Large intestine (tissue), 3 donors: ENCODE measurements at regions not wholly inside any gene's neighbourhood (a gene's known extent, or its start where the extent isn't known, plus 50 kb on each side); places are given as distances from the start of the nearest gene placed in this dataset.

Experiments used
- DNase-seq, 2 donors: peaks; one replicate each; pipeline versions ENCODE4 v3.0.0 to v3.0.0-alpha.2; 2013
- H3K27ac ChIP-seq: one replicate; pipeline ENCODE4 v1.5.1; 2013; ENCODE audit warnings: low read length
- H3K27me3 ChIP-seq: 2 replicates; pipeline ENCODE4 v1.6.1; 2013; ENCODE audit warnings: low read length; ENCODE audit not compliant: control insufficient read depth, insufficient read depth
- H3K36me3 ChIP-seq: 2 replicates; pipeline ENCODE4 v1.6.1; 2013; ENCODE audit warnings: low read length; ENCODE audit not compliant: control insufficient read depth, insufficient read depth
- H3K4me1 ChIP-seq: one replicate; pipeline ENCODE4 v1.6.1; 2013; ENCODE audit warnings: low read length; ENCODE audit not compliant: control insufficient read depth, insufficient read depth
- H3K4me3 ChIP-seq: one replicate; pipeline ENCODE4 v1.5.1; 2013; ENCODE audit warnings: low read length
- H3K9me3 ChIP-seq: one replicate; pipeline ENCODE4 v1.6.1; 2013; ENCODE audit warnings: mild to moderate bottlenecking, low read depth, low read length, moderate library complexity; ENCODE audit not compliant: control insufficient read depth
- WGBS: methylation state at CpG from one replicate; pipeline ENCODE4 v1.1.5; 2013; ENCODE audit warnings: low lambda C conversion rate; ENCODE audit not compliant: insufficient coverage; 5-methylcytosine and 5-hydroxymethylcytosine counted together

- Histone ChIP-seq H3K27me3 (no peaks in the 10 kb centered on the region), H3K4me3 (no peak overlapping the region), H3K27ac (no peak overlapping the region), H3K4me1 (peaks cover 6% of the 10 kb centered on the region), H3K9me3 (no peaks in the 10 kb centered on the region), H3K36me3 (no peaks in the 10 kb centered on the region)
- no peak for DNase-seq
- no CpG with 5 or more reads among the region's 1 CpG for WGBS
These were observed 73.2 kb upstream of the DLG1 start for GRCh38 chr3:197371591-197372046.

GRCh38 chr3:197369545-197369944 is 71.1 kb upstream of the DLG1 start:
- Histone ChIP-seq H3K4me1 (peaks cover 6% of the 10 kb centered on the region), H3K27me3 (no peaks in the 10 kb centered on the region), H3K27ac (no peak overlapping the region), H3K36me3 (no peaks in the 10 kb centered on the region), H3K9me3 (no peaks in the 10 kb centered on the region), H3K4me3 (no peak overlapping the region)
- DNase-seq = no peak
- WGBS = no CpG with 5 or more reads among the region's 2 CpGs

GRCh38 chr3:197368821-197369220 is 70.4 kb upstream of the DLG1 start:
- Histone ChIP-seq H3K27ac (no peak overlapping the region), H3K27me3 (no peaks in the 10 kb centered on the region), H3K4me1 (peaks cover 6% of the 10 kb centered on the region), H3K4me3 (no peak overlapping the region), H3K36me3 (no peaks in the 10 kb centered on the region), H3K9me3 (no peaks in the 10 kb centered on the region)
- WGBS = no CpG with 5 or more reads among the region's 4 CpGs
- DNase-seq = no peak

GRCh38 chr3:197368330-197368729 is 69.9 kb upstream of the DLG1 start:
- Histone ChIP-seq H3K9me3 (no peaks in the 10 kb centered on the region), H3K36me3 (no peaks in the 10 kb centered on the region), H3K4me3 (no peak overlapping the region), H3K4me1 (peaks cover 6% of the 10 kb centered on the region), H3K27ac (no peak overlapping the region), H3K27me3 (no peaks in the 10 kb centered on the region)
- DNase-seq = no peak
- WGBS = 100% methylated on average over 1 of the region's 4 CpGs

GRCh38 chr3:197367081-197367780 is 68.8 kb upstream of the DLG1 start:
- H3K36me3 ChIP-seq = no peaks in the 10 kb centered on the region
- no peak overlapping the region for H3K4me3 ChIP-seq
- H3K27me3 ChIP-seq = no peaks in the 10 kb centered on the region
- DNase-seq = no peak
- WGBS = 80% methylated on average over 1 of the region's 13 CpGs
- no peaks in the 10 kb centered on the region for H3K9me3 ChIP-seq
- H3K4me1 ChIP-seq = peaks cover 2% of the 10 kb centered on the region
- H3K27ac ChIP-seq = no peak overlapping the region

GRCh38 chr3:197366301-197367044 is 68.1 kb upstream of the DLG1 start:
- Histone ChIP-seq H3K4me3 (no peak overlapping the region), H3K27ac (no peak overlapping the region), H3K9me3 (no peaks in the 10 kb centered on the region), H3K27me3 (no peaks in the 10 kb centered on the region), H3K4me1 (no peaks in the 10 kb centered on the region), H3K36me3 (no peaks in the 10 kb centered on the region)
- no peak for DNase-seq
- 100% methylated on average over 1 of the region's 13 CpGs for WGBS

- Histone ChIP-seq H3K27me3 (no peaks in the 10 kb centered on the region), H3K4me1 (no peaks in the 10 kb centered on the region), H3K9me3 (no peaks in the 10 kb centered on the region), H3K36me3 (no peaks in the 10 kb centered on the region), H3K27ac (no peak overlapping the region), H3K4me3 (no peak overlapping the region)
- WGBS = 73% methylated on average over 3 of the region's 4 CpGs
- no peak for DNase-seq
These were observed 67.2 kb upstream of the DLG1 start for GRCh38 chr3:197365586-197365985.

GRCh38 chr3:197364410-197365071 is 66.1 kb upstream of the DLG1 start:
- no peaks in the 10 kb centered on the region for H3K4me1 ChIP-seq
- H3K36me3 ChIP-seq = no peaks in the 10 kb centered on the region
- no peak overlapping the region for H3K27ac ChIP-seq
- H3K27me3 ChIP-seq = no peaks in the 10 kb centered on the region
- DNase-seq = no peak
- H3K9me3 ChIP-seq = peaks cover 5% of the 10 kb centered on the region
- 67% methylated on average over 1 of the region's 9 CpGs for WGBS
- H3K4me3 ChIP-seq = no peak overlapping the region

GRCh38 chr3:197363553-197364409 is 65.4 kb upstream of the DLG1 start:
- no peak for DNase-seq
- no peak overlapping the region for H3K4me3 ChIP-seq
- 90% methylated on average over 4 of the region's 14 CpGs for WGBS
- no peak overlapping the region for H3K27ac ChIP-seq
- no peaks in the 10 kb centered on the region for H3K4me1 ChIP-seq
- H3K27me3 ChIP-seq = no peaks in the 10 kb centered on the region
- no peaks in the 10 kb centered on the region for H3K36me3 ChIP-seq
- peaks cover 5% of the 10 kb centered on the region for H3K9me3 ChIP-seq

GRCh38 chr3:197362081-197362480 is 63.7 kb upstream of the DLG1 start:
- WGBS = 80% methylated on average over 1 of the region's 2 CpGs
- no peak for DNase-seq
- no peaks in the 10 kb centered on the region for H3K36me3 ChIP-seq
- H3K4me1 ChIP-seq = no peaks in the 10 kb centered on the region
- H3K27me3 ChIP-seq = no peaks in the 10 kb centered on the region
- no peak overlapping the region for H3K27ac ChIP-seq
- peaks cover 5% of the 10 kb centered on the region for H3K9me3 ChIP-seq
- H3K4me3 ChIP-seq = no peak overlapping the region
